K562 (cell line): ENCODE measurements at regions not wholly inside any gene's neighbourhood (a gene's known extent, or its start where the extent isn't known, plus 50 kb on each side); places are given as distances from the start of the nearest gene placed in this dataset.

Source experiments
- ATAC-seq: fragments of 200-7000 bp; cut with Tn5 transposase; 3 replicates; pipeline ENCODE4 v1.9.1; 2020; ENCODE audit warnings: moderate library complexity
- BruUV-seq: library from RNA; stranded (reverse); fragments of 400-500 nt; replicated peaks from 2 replicates; lab custom pipeline; 2021; lab: Mats Ljungman, UMichigan
- CTCF ChIA-PET: fragments of 300-600 bp; formaldehyde crosslinking; extraction: SDS; loops from one replicate; lab custom pipeline; 2021; ENCODE audit warnings: low intra/inter-chr PET ratio; lab: Yijun Ruan, JAX
- POLR2A ChIA-PET: fragments of 300-600, 350-650 bp; sonication (Branson Sonifier 250); formaldehyde crosslinking; extraction: SDS; loops from one replicate; lab custom pipeline; 2021; ENCODE audit warnings: antibody characterized with exemption, inconsistent platforms; lab: Yijun Ruan, JAX
- DNase-seq, 4 experiments: peaks; one replicate each; pipeline versions ENCODE4 v3.0.0 to v3.0.0-alpha.2; 2011 to 2018; ENCODE audit warnings: low spot score in 3 of 4, mixed read lengths in 3 of 4; ENCODE audit errors: extremely low read depth in 1 of 4
- FAIRE-seq: peaks from 2 replicates; lab custom pipeline; 2011; peaks lifted over from hg19 to GRCh38; lab: Jason Lieb, UNC
- H2AFZ ChIP-seq: 2 replicates; pipeline ENCODE4 v1.6.0; 2011; ENCODE audit warnings: low read depth, low read length, control low read depth, inconsistent platforms
- H3K27ac ChIP-seq: fragments of 200-600 bp; 3 replicates; pipeline ENCODE4 v1.8.0; 2011; ENCODE audit warnings: low read depth, mild to moderate bottlenecking, control low read depth, inconsistent platforms, low read length, moderate library complexity, mixed read lengths; ENCODE audit errors: extremely low read depth
- H3K27me3 ChIP-seq, 2 experiments: fragments of 300-600 bp in 1 of 2; 2 replicates in 1 of 2; 3 replicates in 1 of 2; pipeline versions ENCODE4 v1.6.0 to v1.8.0; 2011; ENCODE audit warnings: inconsistent platforms in 2 of 2, low read length in 2 of 2, mild to moderate bottlenecking in 1 of 2, mixed read lengths in 1 of 2, moderate library complexity in 1 of 2; ENCODE audit not compliant: control insufficient read depth in 2 of 2, insufficient read depth in 2 of 2
- H3K36me3 ChIP-seq: fragments of 300-600 bp; 3 replicates; pipeline ENCODE4 v1.8.0; 2011; ENCODE audit warnings: mild to moderate bottlenecking, low read length, inconsistent platforms; ENCODE audit not compliant: control insufficient read depth, insufficient read depth
- H3K4me1 ChIP-seq, 2 experiments: fragments of 200-600 bp in 1 of 2; replicated peaks in 1 of 2; 2 replicates in 1 of 2; 3 replicates in 1 of 2; pipeline versions ENCODE4 v1.5.1 to v1.8.0; 2011; ENCODE audit warnings: inconsistent platforms in 2 of 2, low read length in 2 of 2, mild to moderate bottlenecking in 1 of 2, mixed read lengths in 1 of 2, moderate library complexity in 1 of 2; ENCODE audit not compliant: control insufficient read depth in 2 of 2, insufficient read depth in 2 of 2
- H3K4me2 ChIP-seq: 2 replicates; pipeline ENCODE4 v1.6.1; 2011; ENCODE audit warnings: low read length, control low read depth, inconsistent platforms, mixed read lengths; ENCODE audit not compliant: insufficient read depth
- H3K4me3 ChIP-seq: fragments of 200-600 bp; sonication (generic), shearing (Covaris generic); 2 replicates; pipeline ENCODE4 v1.5.1; 2016; ENCODE audit warnings: control low read depth, inconsistent platforms
- H3K79me2 ChIP-seq: fragments of 200-600 bp; 3 replicates; pipeline ENCODE4 v1.8.0; 2011; ENCODE audit warnings: low read length, inconsistent platforms; ENCODE audit not compliant: control insufficient read depth, insufficient read depth
- H3K9ac ChIP-seq, 2 experiments: 2 replicates each; pipeline versions ENCODE4 v1.6.0 to v1.6.1; 2011; ENCODE audit warnings: low read depth in 2 of 2, low read length in 2 of 2, control low read depth in 1 of 2, inconsistent platforms in 1 of 2, mild to moderate bottlenecking in 1 of 2, mixed read lengths in 1 of 2; ENCODE audit not compliant: insufficient read depth in 1 of 2
- H3K9me1 ChIP-seq: one replicate; pipeline ENCODE4 v1.6.0; 2011; ENCODE audit warnings: inconsistent platforms, mild to moderate bottlenecking, low read length, moderate library complexity; ENCODE audit not compliant: control insufficient read depth, insufficient read depth
- H3K9me3 ChIP-seq: replicated peaks from 2 replicates; pipeline ENCODE4 v1.5.1; 2011; ENCODE audit warnings: low read depth, low read length, inconsistent platforms; ENCODE audit not compliant: control insufficient read depth, insufficient read depth
- H4K20me1 ChIP-seq: replicated peaks from 2 replicates; pipeline ENCODE4 v1.6.1; 2011; ENCODE audit warnings: low read length, inconsistent platforms, mixed read lengths; ENCODE audit not compliant: control insufficient read depth, insufficient read depth
- BHLHE40 ChIP-seq: IDR thresholded peaks from 2 replicates; pipeline ENCODE4 v1.6.1; 2011; ENCODE audit warnings: low read length, improper control_type of control experiment
- COPS2 ChIP-seq: fragments of 450-650 bp; conservative IDR thresholded peaks from 2 replicates; pipeline ENCODE4 v1.6.1; 2016; ENCODE audit warnings: mild to moderate bottlenecking, moderate library complexity
- ETV6 ChIP-seq, 3 experiments: fragments of 150-350 bp in 1 of 3; sonication (generic) in 1 of 3; formaldehyde crosslinking in 1 of 3; IDR thresholded peaks; 2 replicates each; pipeline versions ENCODE4 v1.6.1 to v1.8.0; 2014 to 2022; ENCODE audit warnings: borderline replicate concordance in 2 of 3, low read depth in 2 of 3, antibody characterized with exemption in 1 of 3, low read length in 1 of 3, mild to moderate bottlenecking in 1 of 3, missing genetic modification reagents in 1 of 3
- NCOR1 ChIP-seq: fragments of 450-650 bp; IDR thresholded peaks from 2 replicates; pipeline ENCODE4 v1.6.1; 2016; ENCODE audit warnings: mild to moderate bottlenecking, moderate library complexity
- NFIX ChIP-seq: fragments of 250-450 bp; sonication (Bioruptor Pico); IDR thresholded peaks from 2 replicates; pipeline ENCODE4 v1.4.0; 2020; ENCODE audit warnings: low read depth, mild to moderate bottlenecking, moderate library complexity
- PPARD ChIP-seq: fragments of 250-450 bp; sonication (Bioruptor Pico); IDR thresholded peaks from 2 replicates; pipeline ENCODE4 v1.8.0; 2022; ENCODE audit warnings: inconsistent platforms, mild to moderate bottlenecking, moderate library complexity
- PURB ChIP-seq: sonication (generic); formaldehyde crosslinking; IDR thresholded peaks from 2 replicates; pipeline ENCODE4 v1.9.0; 2021; ENCODE audit warnings: low read depth, mild to moderate bottlenecking, missing genetic modification reagents
- ZNF347 ChIP-seq: fragments of 450-650 bp; formaldehyde crosslinking; IDR thresholded peaks from 2 replicates; pipeline ENCODE4 v1.4.0; 2020; ENCODE audit warnings: low read depth, mild to moderate bottlenecking, moderate library complexity
- WGBS: fragments of 100-300 bp; shearing (Covaris generic); methylation state at CpG from one replicate; pipeline ENCODE4 v1.1.6; 2016; ENCODE audit warnings: low coverage, mixed read lengths; ENCODE audit not compliant: insufficient coverage; ENCODE audit errors: missing lambda C conversion rate; 5-methylcytosine and 5-hydroxymethylcytosine counted together
- in situ Hi-C: fragments of 300-500 bp; cut with MboI; formaldehyde crosslinking; loops from 4 replicates; pipeline ENCODE4 v1.15.0; 2018; ENCODE audit warnings: inconsistent platforms, mixed read lengths
- intact Hi-C: fragments of 100-400 bp; cut with micrococcal nuclease; formaldehyde crosslinking; loops from 2 replicates; pipeline ENCODE4 v1.14.2; 2022
- TF ChIP-seq, protein P1 (sequence below): sonication (generic); formaldehyde crosslinking; IDR thresholded peaks from 2 replicates; pipeline ENCODE4 v1.8.0; 2022; ENCODE audit warnings: mild to moderate bottlenecking, missing genetic modification reagents
- TF ChIP-seq, protein P2 (sequence below): fragments of 250-450 bp; sonication (Bioruptor Pico); IDR thresholded peaks from 2 replicates; pipeline ENCODE4 v1.4.0; 2020; ENCODE audit warnings: mild to moderate bottlenecking, moderate library complexity, borderline replicate concordance
- TF ChIP-seq, protein P3 (sequence below): IDR thresholded peaks from 3 replicates; pipeline ENCODE4 v1.6.1; 2011; ENCODE audit warnings: borderline replicate concordance, mild to moderate bottlenecking; ENCODE audit not compliant: insufficient read length, insufficient read depth
- TF ChIP-seq, protein P4 (sequence below): fragments of 250-450 bp; sonication (Bioruptor Pico); IDR thresholded peaks from 2 replicates; pipeline ENCODE4 v1.9.0; 2021; ENCODE audit warnings: mild to moderate bottlenecking, inconsistent platforms

DNA sequence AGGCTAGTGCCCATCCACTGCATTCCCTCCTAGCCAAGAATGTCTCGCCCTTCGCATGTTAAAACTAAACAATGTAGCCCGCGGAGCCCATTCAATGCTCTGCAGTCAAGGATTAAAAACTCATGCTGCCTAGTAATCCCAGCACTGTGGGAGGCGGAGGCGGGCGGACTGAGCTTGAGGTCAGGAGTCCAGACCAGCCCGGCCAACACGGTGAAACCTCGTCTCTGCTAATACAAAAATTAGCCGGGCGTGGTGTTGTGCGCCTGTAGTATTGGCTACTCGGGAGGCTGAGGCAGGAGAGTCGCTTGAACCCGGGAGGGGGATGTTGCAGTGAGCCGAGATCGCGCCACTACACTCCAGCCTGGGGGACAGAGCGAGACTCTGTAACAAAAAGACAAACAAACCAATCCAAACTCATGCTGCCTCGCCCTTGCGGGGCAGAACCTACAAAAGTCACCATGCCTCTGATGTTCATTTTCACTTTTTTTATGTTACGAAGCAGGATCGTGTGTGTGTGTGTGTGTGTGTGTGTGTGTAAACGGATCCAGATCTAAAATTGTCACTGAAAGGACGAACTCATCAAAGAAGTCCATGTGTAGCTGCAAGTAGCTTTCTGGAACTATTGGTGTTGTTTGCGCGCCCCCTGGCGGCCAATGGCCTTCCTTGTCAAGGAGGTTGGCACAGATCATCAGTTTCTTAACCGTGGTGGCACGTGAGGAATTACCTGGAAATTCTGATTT lies 54.8 kb upstream of the SPESP1 start:
- ATAC-seq (peak; percentile 93), DNase-seq (peak; percentile 73 to 88 (median 76)), FAIRE-seq (peak; percentile 93)
- POLR2A ChIA-PET: interaction anchor here (0.6 to 1.0 kb wide), 5 partner anchors 8 to 1034 kb away, joined by 3 to 4 read pairs (median 3); no protein-coding TSS in a partner anchor
- in situ Hi-C loops (loop anchor here (5.0 kb wide), 3 partner anchors 93 to 318 kb away; no protein-coding TSS in a partner anchor), intact Hi-C loops (loop anchor here (1.0 to 5.0 kb wide), 5 partner anchors 93 to 321 kb away; no protein-coding TSS in a partner anchor)
- no peaks in the 10 kb centered on the region for H3K9me3 ChIP-seq
- 0 out of 2 replicates have a peak overlapping the region, but pooled peaks have one; percentile 41 for H3K4me2 ChIP-seq
- no peaks in the 10 kb centered on the region for H3K9me1 ChIP-seq
- no peak overlapping the region for H3K4me3 ChIP-seq
- no peaks in the 10 kb centered on the region for H3K36me3 ChIP-seq
- peaks cover 16 to 21% of the 10 kb centered on the region in 2 experiments; a peak in 4 of 5 replicates for H3K27me3 ChIP-seq
- no peak overlapping the region for H3K27ac ChIP-seq
- H2AFZ ChIP-seq: peak overlapping the region; percentile 48; the same call in 1 of the 2 replicates
- no TSS peak for BruUV-seq
- no peak overlapping the region for H3K9ac ChIP-seq
- CTCF ChIA-PET: interaction anchor here (0.5 to 2.6 kb wide), 11 partner anchors 41 to 641 kb away, joined by 3 to 23 read pairs (median 3); no protein-coding TSS in a partner anchor
- H4K20me1 ChIP-seq: 0 out of 2 replicates have a peak, but pooled peaks cover 3% of the 10 kb centered on the region
- H3K4me1 ChIP-seq: no peaks in the 10 kb centered on the region
- WGBS: 24% methylated on average over 31 of the region's 31 CpGs
- no peaks in the 10 kb centered on the region for H3K79me2 ChIP-seq
- TF ChIP-seq, protein P1, sequence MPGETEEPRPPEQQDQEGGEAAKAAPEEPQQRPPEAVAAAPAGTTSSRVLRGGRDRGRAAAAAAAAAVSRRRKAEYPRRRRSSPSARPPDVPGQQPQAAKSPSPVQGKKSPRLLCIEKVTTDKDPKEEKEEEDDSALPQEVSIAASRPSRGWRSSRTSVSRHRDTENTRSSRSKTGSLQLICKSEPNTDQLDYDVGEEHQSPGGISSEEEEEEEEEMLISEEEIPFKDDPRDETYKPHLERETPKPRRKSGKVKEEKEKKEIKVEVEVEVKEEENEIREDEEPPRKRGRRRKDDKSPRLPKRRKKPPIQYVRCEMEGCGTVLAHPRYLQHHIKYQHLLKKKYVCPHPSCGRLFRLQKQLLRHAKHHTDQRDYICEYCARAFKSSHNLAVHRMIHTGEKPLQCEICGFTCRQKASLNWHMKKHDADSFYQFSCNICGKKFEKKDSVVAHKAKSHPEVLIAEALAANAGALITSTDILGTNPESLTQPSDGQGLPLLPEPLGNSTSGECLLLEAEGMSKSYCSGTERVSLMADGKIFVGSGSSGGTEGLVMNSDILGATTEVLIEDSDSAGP (CRISPR knock-in tag): no peak
- TF ChIP-seq BHLHE40 (peak; percentile 89), PPARD (CRISPR knock-in tag) (no peak), COPS2 (no peak), NFIX (no peak), ETV6 (IDR thresholded peaks at IDR 0.05; ENCODE audit: borderline replicate concordance in 1 of 2, low read depth in 2 of 2, low read length in 1 of 2) (no peak), ETV6 (CRISPR knock-in tag; IDR thresholded peaks at IDR 0.05; ENCODE audit: borderline replicate concordance) (no peak), PURB (CRISPR knock-in tag) (no peak), NCOR1 (no peak), ZNF347 (CRISPR knock-in tag) (no peak)
- TF ChIP-seq, protein P2, sequence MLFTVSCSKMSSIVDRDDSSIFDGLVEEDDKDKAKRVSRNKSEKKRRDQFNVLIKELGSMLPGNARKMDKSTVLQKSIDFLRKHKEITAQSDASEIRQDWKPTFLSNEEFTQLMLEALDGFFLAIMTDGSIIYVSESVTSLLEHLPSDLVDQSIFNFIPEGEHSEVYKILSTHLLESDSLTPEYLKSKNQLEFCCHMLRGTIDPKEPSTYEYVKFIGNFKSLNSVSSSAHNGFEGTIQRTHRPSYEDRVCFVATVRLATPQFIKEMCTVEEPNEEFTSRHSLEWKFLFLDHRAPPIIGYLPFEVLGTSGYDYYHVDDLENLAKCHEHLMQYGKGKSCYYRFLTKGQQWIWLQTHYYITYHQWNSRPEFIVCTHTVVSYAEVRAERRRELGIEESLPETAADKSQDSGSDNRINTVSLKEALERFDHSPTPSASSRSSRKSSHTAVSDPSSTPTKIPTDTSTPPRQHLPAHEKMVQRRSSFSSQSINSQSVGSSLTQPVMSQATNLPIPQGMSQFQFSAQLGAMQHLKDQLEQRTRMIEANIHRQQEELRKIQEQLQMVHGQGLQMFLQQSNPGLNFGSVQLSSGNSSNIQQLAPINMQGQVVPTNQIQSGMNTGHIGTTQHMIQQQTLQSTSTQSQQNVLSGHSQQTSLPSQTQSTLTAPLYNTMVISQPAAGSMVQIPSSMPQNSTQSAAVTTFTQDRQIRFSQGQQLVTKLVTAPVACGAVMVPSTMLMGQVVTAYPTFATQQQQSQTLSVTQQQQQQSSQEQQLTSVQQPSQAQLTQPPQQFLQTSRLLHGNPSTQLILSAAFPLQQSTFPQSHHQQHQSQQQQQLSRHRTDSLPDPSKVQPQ (CRISPR knock-in tag): no peak
- TF ChIP-seq, protein P3, sequence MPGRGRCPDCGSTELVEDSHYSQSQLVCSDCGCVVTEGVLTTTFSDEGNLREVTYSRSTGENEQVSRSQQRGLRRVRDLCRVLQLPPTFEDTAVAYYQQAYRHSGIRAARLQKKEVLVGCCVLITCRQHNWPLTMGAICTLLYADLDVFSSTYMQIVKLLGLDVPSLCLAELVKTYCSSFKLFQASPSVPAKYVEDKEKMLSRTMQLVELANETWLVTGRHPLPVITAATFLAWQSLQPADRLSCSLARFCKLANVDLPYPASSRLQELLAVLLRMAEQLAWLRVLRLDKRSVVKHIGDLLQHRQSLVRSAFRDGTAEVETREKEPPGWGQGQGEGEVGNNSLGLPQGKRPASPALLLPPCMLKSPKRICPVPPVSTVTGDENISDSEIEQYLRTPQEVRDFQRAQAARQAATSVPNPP: no peak
- TF ChIP-seq, protein P4, sequence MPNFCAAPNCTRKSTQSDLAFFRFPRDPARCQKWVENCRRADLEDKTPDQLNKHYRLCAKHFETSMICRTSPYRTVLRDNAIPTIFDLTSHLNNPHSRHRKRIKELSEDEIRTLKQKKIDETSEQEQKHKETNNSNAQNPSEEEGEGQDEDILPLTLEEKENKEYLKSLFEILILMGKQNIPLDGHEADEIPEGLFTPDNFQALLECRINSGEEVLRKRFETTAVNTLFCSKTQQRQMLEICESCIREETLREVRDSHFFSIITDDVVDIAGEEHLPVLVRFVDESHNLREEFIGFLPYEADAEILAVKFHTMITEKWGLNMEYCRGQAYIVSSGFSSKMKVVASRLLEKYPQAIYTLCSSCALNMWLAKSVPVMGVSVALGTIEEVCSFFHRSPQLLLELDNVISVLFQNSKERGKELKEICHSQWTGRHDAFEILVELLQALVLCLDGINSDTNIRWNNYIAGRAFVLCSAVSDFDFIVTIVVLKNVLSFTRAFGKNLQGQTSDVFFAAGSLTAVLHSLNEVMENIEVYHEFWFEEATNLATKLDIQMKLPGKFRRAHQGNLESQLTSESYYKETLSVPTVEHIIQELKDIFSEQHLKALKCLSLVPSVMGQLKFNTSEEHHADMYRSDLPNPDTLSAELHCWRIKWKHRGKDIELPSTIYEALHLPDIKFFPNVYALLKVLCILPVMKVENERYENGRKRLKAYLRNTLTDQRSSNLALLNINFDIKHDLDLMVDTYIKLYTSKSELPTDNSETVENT (CRISPR knock-in tag): no peak
